Panc1 (cell line): ENCODE measurements at regions not wholly inside any gene's neighbourhood (a gene's known extent, or its start where the extent isn't known, plus 50 kb on each side); places are given as distances from the start of the nearest gene placed in this dataset.
A peak's percentile ranks its signal among the peaks of the same experiment; 100 is the strongest.

Experiments
- ATAC-seq: fragments of 200-7000 bp; cut with Tn5 transposase; 2 replicates; pipeline ENCODE4 v1.9.1; 2020; ENCODE audit warnings: mild to moderate bottlenecking, moderate library complexity
- BruUV-seq: library from RNA; stranded (reverse); fragments of 400-500 nt; replicated peaks from 2 replicates; lab custom pipeline; 2021; lab: Mats Ljungman, UMichigan
- CTCF ChIA-PET: fragments of 300-600 bp; sonication (Branson Sonifier 250); formaldehyde crosslinking; loops from one replicate; lab custom pipeline; 2022; ENCODE audit warnings: antibody characterized with exemption; lab: Charles Lee
- POLR2A ChIA-PET: fragments of 300-600 bp; sonication (Branson Sonifier 250); formaldehyde crosslinking; loops from one replicate; lab custom pipeline; 2022; ENCODE audit warnings: antibody characterized with exemption; lab: Charles Lee
- DNase-seq: peaks from one replicate; pipeline ENCODE4 v3.0.0-alpha.2; 2010; ENCODE audit warnings: low read depth, low spot score
- H3K27ac ChIP-seq: 2 replicates; pipeline ENCODE4 v1.5.1; 2011; ENCODE audit warnings: mild to moderate bottlenecking, low read length, inconsistent platforms
- H3K27me3 ChIP-seq: fragments of 200-500 bp; sonication (Bioruptor generic); 2 replicates; pipeline ENCODE4 v1.6.0; 2014; ENCODE audit warnings: low read length, inconsistent platforms; ENCODE audit not compliant: control insufficient read depth, insufficient read depth
- H3K36me3 ChIP-seq: fragments of 200-500 bp; sonication (Bioruptor generic); 2 replicates; pipeline ENCODE4 v1.5.1; 2014; ENCODE audit warnings: inconsistent platforms, mild to moderate bottlenecking, low read length, moderate library complexity; ENCODE audit not compliant: control insufficient read depth, insufficient read depth
- H3K4me1 ChIP-seq: 2 replicates; pipeline ENCODE4 v1.5.1; 2011; ENCODE audit warnings: inconsistent platforms, mild to moderate bottlenecking, low read length, moderate library complexity; ENCODE audit not compliant: control insufficient read depth, insufficient read depth
- H3K4me3 ChIP-seq, 2 experiments: 2 replicates each; pipeline ENCODE4 v1.5.1; 2011 to 2012; ENCODE audit warnings: low read depth in 2 of 2, low read length in 2 of 2, mild to moderate bottlenecking in 2 of 2, inconsistent platforms in 1 of 2, moderate library complexity in 1 of 2
- H3K9me3 ChIP-seq: fragments of 200-500 bp; sonication (Bioruptor generic); 2 replicates; pipeline ENCODE4 v1.5.1; 2014; ENCODE audit warnings: low read depth, mild to moderate bottlenecking, inconsistent platforms, low read length, moderate library complexity; ENCODE audit not compliant: control insufficient read depth, insufficient read depth
- CTCF ChIP-seq: fragments of 450-650 bp; IDR thresholded peaks from 2 replicates; pipeline ENCODE4 v1.5.1; 2017; ENCODE audit warnings: mild to moderate bottlenecking
- POLR2AphosphoS5 ChIP-seq: IDR thresholded peaks from 2 replicates; pipeline ENCODE4 v1.6.1; 2012; ENCODE audit warnings: mild to moderate bottlenecking, low read depth, low read length, moderate library complexity
- REST ChIP-seq, 2 experiments: IDR thresholded peaks; 2 replicates each; pipeline ENCODE4 v1.6.1; 2011 to 2012; ENCODE audit warnings: low read depth in 2 of 2, control low read depth in 1 of 2, low read length in 1 of 2, mild to moderate bottlenecking in 1 of 2, moderate library complexity in 1 of 2; ENCODE audit not compliant: insufficient read depth in 1 of 2
- TCF7L2 ChIP-seq: IDR thresholded peaks from 2 replicates; pipeline ENCODE4 v1.6.1; 2011; ENCODE audit warnings: mild to moderate bottlenecking, low read depth, low read length, inconsistent platforms
- in situ Hi-C: cut with HindIII; loops from 2 replicates; pipeline ENCODE4 v1.10.0; 2016; ENCODE audit warnings: low sequenced_read_pairs, low pct_unique_long_range_greater_than_20kb
- intact Hi-C: fragments of 100-400 bp; cut with micrococcal nuclease; formaldehyde crosslinking; loops from one replicate; pipeline ENCODE4 v1.10.0; 2022; ENCODE audit not compliant: unreplicated experiment

GRCh38 chr12:45121224-45121623 is 70.3 kb upstream of the DBX2 start:
- Histone ChIP-seq H3K4me1 (no peaks in the 10 kb centered on the region), H3K27ac (no peak overlapping the region), H3K36me3 (no peaks in the 10 kb centered on the region; the same call in 1 of the 2 replicates), H3K4me3 (no peak overlapping the region), H3K27me3 (peaks cover 5% of the 10 kb centered on the region; the same call in 1 of the 2 replicates), H3K9me3 (no peaks in the 10 kb centered on the region)
- TF ChIP-seq POLR2AphosphoS5 (no peak), TCF7L2 (no peak), CTCF (peak; percentile 29; the same call in 1 of the 2 replicates)
- ChIA-PET POLR2A (no interaction called here), CTCF (no interaction called here)
- intact Hi-C loops (no loop called here), in situ Hi-C loops (no loop called here)
- no peak for ATAC-seq
- no TSS peak for BruUV-seq
- DNase-seq = no peak

- intact Hi-C loops = loop anchor here (2.0 kb wide), 1 partner anchor 150 kb away; no protein-coding TSS in a partner anchor
- H3K4me1 ChIP-seq = no peaks in the 10 kb centered on the region
- H3K9me3 ChIP-seq = no peaks in the 10 kb centered on the region
- CTCF ChIA-PET = interaction anchor here (1.0 kb wide), 1 partner anchor 174 kb away, joined by 3 read pairs; no protein-coding TSS in a partner anchor
- no TSS peak for BruUV-seq
- POLR2A ChIA-PET = no interaction called here
- no peak overlapping the region for H3K4me3 ChIP-seq
- no peak overlapping the region for H3K27ac ChIP-seq
- DNase-seq (peak; percentile 17), ATAC-seq (0 out of 2 replicates have a peak, but pooled peaks have one; percentile 75)
- H3K27me3 ChIP-seq = peaks cover 13% of the 10 kb centered on the region
- peak; percentile 71; the same call in 1 of the 2 replicates for TF ChIP-seq CTCF
- no peak for TF ChIP-seq REST (IDR thresholded peaks at IDR 0.05; ENCODE audit: insufficient read depth in 1 of 2, low read depth in 2 of 2, low read length in 1 of 2)
- no peaks in the 10 kb centered on the region; the same call in 1 of the 2 replicates for H3K36me3 ChIP-seq
- in situ Hi-C loops = no loop called here
These were observed 72.0 kb upstream of the DBX2 start for GRCh38 chr12:45122768-45123380.
